ENCODE measurements at regions not wholly inside any gene's neighbourhood (a gene's known extent, or its start where the extent isn't known, plus 50 kb on each side); places are given as distances from the start of the nearest gene placed in this dataset.

GRCh38 chr7:50937727-50938126 lies 155.0 kb upstream of the GRB10 start:
- no peak for DNase-seq (ENCODE audit: low read depth)
- no peaks in the 10 kb centered on the region for H3K36me3 ChIP-seq (ENCODE audit: control insufficient read depth, insufficient read depth, low read length)
- no peaks in the 10 kb centered on the region for H3K27me3 ChIP-seq (ENCODE audit: control insufficient read depth, insufficient read depth, low read length)
- no peak overlapping the region for H3K4me3 ChIP-seq (ENCODE audit: low read depth, low read length)
- no peak for TF ChIP-seq CTCF (IDR thresholded peaks at IDR 0.05; ENCODE audit: insufficient read depth, low read length, poor library complexity, severe bottlenecking)

GRCh38 chr7:50926049-50926448 lies 143.4 kb upstream of the GRB10 start:
- no peak for TF ChIP-seq CTCF (IDR thresholded peaks at IDR 0.05; ENCODE audit: insufficient read depth, low read length, poor library complexity, severe bottlenecking)
- no peak for DNase-seq (ENCODE audit: low read depth)
- Histone ChIP-seq H3K27me3 (ENCODE audit: control insufficient read depth, insufficient read depth, low read length) (no peaks in the 10 kb centered on the region), H3K36me3 (ENCODE audit: control insufficient read depth, insufficient read depth, low read length) (no peaks in the 10 kb centered on the region), H3K4me3 (ENCODE audit: low read depth, low read length) (no peak overlapping the region)

GRCh38 chr7:50923476-50923875 lies 140.8 kb upstream of the GRB10 start:
- no peak for DNase-seq (ENCODE audit: low read depth)
- Histone ChIP-seq H3K27me3 (ENCODE audit: control insufficient read depth, insufficient read depth, low read length) (no peaks in the 10 kb centered on the region), H3K36me3 (ENCODE audit: control insufficient read depth, insufficient read depth, low read length) (no peaks in the 10 kb centered on the region), H3K4me3 (ENCODE audit: low read depth, low read length) (no peak overlapping the region)
- no peak for TF ChIP-seq CTCF (IDR thresholded peaks at IDR 0.05; ENCODE audit: insufficient read depth, low read length, poor library complexity, severe bottlenecking)

- Histone ChIP-seq H3K27me3 (ENCODE audit: control insufficient read depth, insufficient read depth, low read length) (no peaks in the 10 kb centered on the region), H3K36me3 (ENCODE audit: control insufficient read depth, insufficient read depth, low read length) (no peaks in the 10 kb centered on the region), H3K4me3 (ENCODE audit: low read depth, low read length) (no peak overlapping the region)
- no peak for TF ChIP-seq CTCF (IDR thresholded peaks at IDR 0.05; ENCODE audit: insufficient read depth, low read length, poor library complexity, severe bottlenecking)
- no peak for DNase-seq (ENCODE audit: low read depth)
These were observed 138.6 kb upstream of the GRB10 start for GRCh38 chr7:50921114-50921813.

- TF ChIP-seq CTCF (IDR thresholded peaks at IDR 0.05; ENCODE audit: insufficient read depth, low read length, poor library complexity, severe bottlenecking): no peak
- H3K36me3 ChIP-seq (ENCODE audit: control insufficient read depth, insufficient read depth, low read length): no peaks in the 10 kb centered on the region
- DNase-seq (ENCODE audit: low read depth): no peak
- H3K27me3 ChIP-seq (ENCODE audit: control insufficient read depth, insufficient read depth, low read length): no peaks in the 10 kb centered on the region
- H3K4me3 ChIP-seq (ENCODE audit: low read depth, low read length): no peak overlapping the region
These were observed 137.4 kb upstream of the GRB10 start for GRCh38 chr7:50920031-50920635.

GRCh38 chr7:50915621-50916020 lies 132.9 kb upstream of the GRB10 start:
- Histone ChIP-seq H3K4me3 (ENCODE audit: low read depth, low read length) (no peak overlapping the region), H3K27me3 (ENCODE audit: control insufficient read depth, insufficient read depth, low read length) (no peaks in the 10 kb centered on the region), H3K36me3 (ENCODE audit: control insufficient read depth, insufficient read depth, low read length) (no peaks in the 10 kb centered on the region)
- DNase-seq (ENCODE audit: low read depth): no peak
- TF ChIP-seq CTCF (IDR thresholded peaks at IDR 0.05; ENCODE audit: insufficient read depth, low read length, poor library complexity, severe bottlenecking): no peak
